Panc1 (cell line): ENCODE measurements at regions not wholly inside any gene's neighbourhood (a gene's known extent, or its start where the extent isn't known, plus 50 kb on each side); places are given as distances from the start of the nearest gene placed in this dataset.

Experiments used
- ATAC-seq: fragments of 200-7000 bp; cut with Tn5 transposase; 2 replicates; pipeline ENCODE4 v1.9.1; 2020; ENCODE audit warnings: mild to moderate bottlenecking, moderate library complexity
- BruUV-seq: library from RNA; stranded (reverse); fragments of 400-500 nt; replicated peaks from 2 replicates; lab custom pipeline; 2021; lab: Mats Ljungman, UMichigan
- CTCF ChIA-PET: fragments of 300-600 bp; sonication (Branson Sonifier 250); formaldehyde crosslinking; loops from one replicate; lab custom pipeline; 2022; ENCODE audit warnings: antibody characterized with exemption; lab: Charles Lee
- POLR2A ChIA-PET: fragments of 300-600 bp; sonication (Branson Sonifier 250); formaldehyde crosslinking; loops from one replicate; lab custom pipeline; 2022; ENCODE audit warnings: antibody characterized with exemption; lab: Charles Lee
- DNase-seq: peaks from one replicate; pipeline ENCODE4 v3.0.0-alpha.2; 2010; ENCODE audit warnings: low read depth, low spot score
- H3K27ac ChIP-seq: 2 replicates; pipeline ENCODE4 v1.5.1; 2011; ENCODE audit warnings: mild to moderate bottlenecking, low read length, inconsistent platforms
- H3K27me3 ChIP-seq: fragments of 200-500 bp; sonication (Bioruptor generic); 2 replicates; pipeline ENCODE4 v1.6.0; 2014; ENCODE audit warnings: low read length, inconsistent platforms; ENCODE audit not compliant: control insufficient read depth, insufficient read depth
- H3K36me3 ChIP-seq: fragments of 200-500 bp; sonication (Bioruptor generic); 2 replicates; pipeline ENCODE4 v1.5.1; 2014; ENCODE audit warnings: inconsistent platforms, mild to moderate bottlenecking, low read length, moderate library complexity; ENCODE audit not compliant: control insufficient read depth, insufficient read depth
- H3K4me1 ChIP-seq: 2 replicates; pipeline ENCODE4 v1.5.1; 2011; ENCODE audit warnings: inconsistent platforms, mild to moderate bottlenecking, low read length, moderate library complexity; ENCODE audit not compliant: control insufficient read depth, insufficient read depth
- H3K4me3 ChIP-seq, 2 experiments: 2 replicates each; pipeline ENCODE4 v1.5.1; 2011 to 2012; ENCODE audit warnings: low read depth in 2 of 2, low read length in 2 of 2, mild to moderate bottlenecking in 2 of 2, inconsistent platforms in 1 of 2, moderate library complexity in 1 of 2
- H3K9me3 ChIP-seq: fragments of 200-500 bp; sonication (Bioruptor generic); 2 replicates; pipeline ENCODE4 v1.5.1; 2014; ENCODE audit warnings: low read depth, mild to moderate bottlenecking, inconsistent platforms, low read length, moderate library complexity; ENCODE audit not compliant: control insufficient read depth, insufficient read depth
- POLR2AphosphoS5 ChIP-seq: IDR thresholded peaks from 2 replicates; pipeline ENCODE4 v1.6.1; 2012; ENCODE audit warnings: mild to moderate bottlenecking, low read depth, low read length, moderate library complexity
- REST ChIP-seq, 2 experiments: IDR thresholded peaks; 2 replicates each; pipeline ENCODE4 v1.6.1; 2011 to 2012; ENCODE audit warnings: low read depth in 2 of 2, control low read depth in 1 of 2, low read length in 1 of 2, mild to moderate bottlenecking in 1 of 2, moderate library complexity in 1 of 2; ENCODE audit not compliant: insufficient read depth in 1 of 2
- SIN3A ChIP-seq: IDR thresholded peaks from 2 replicates; pipeline ENCODE4 v1.6.1; 2012; ENCODE audit warnings: low read depth, mild to moderate bottlenecking, low read length, moderate library complexity, borderline replicate concordance; ENCODE audit not compliant: insufficient read depth
- TCF7L2 ChIP-seq: IDR thresholded peaks from 2 replicates; pipeline ENCODE4 v1.6.1; 2011; ENCODE audit warnings: mild to moderate bottlenecking, low read depth, low read length, inconsistent platforms
- in situ Hi-C: cut with HindIII; loops from 2 replicates; pipeline ENCODE4 v1.10.0; 2016; ENCODE audit warnings: low sequenced_read_pairs, low pct_unique_long_range_greater_than_20kb
- intact Hi-C: fragments of 100-400 bp; cut with micrococcal nuclease; formaldehyde crosslinking; loops from one replicate; pipeline ENCODE4 v1.10.0; 2022; ENCODE audit not compliant: unreplicated experiment
- TF ChIP-seq, protein P1 (sequence below): fragments of 450-650 bp; IDR thresholded peaks from 2 replicates; pipeline ENCODE4 v1.5.1; 2017; ENCODE audit warnings: mild to moderate bottlenecking

DNA sequence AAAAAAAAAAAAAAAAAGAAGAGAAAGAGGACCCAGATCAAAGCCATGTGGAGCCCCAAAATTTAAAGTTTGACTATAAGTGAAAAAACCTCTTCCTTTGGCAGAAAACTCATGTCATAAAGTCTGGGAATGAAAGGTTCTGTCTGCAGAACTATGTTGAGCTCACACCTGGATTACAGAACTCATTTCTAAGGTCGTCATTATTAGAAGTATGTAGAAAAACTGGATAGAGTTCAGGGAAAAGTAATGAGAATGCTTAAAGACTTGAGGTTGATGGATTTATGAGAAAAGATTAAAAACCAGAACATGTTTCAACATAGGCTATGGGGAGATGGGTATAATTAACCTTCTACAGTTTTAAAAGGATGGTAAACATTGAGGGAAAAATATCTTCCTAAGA is 90.7 kb upstream of the COL11A1 start:
- ATAC-seq: no peak
- in situ Hi-C loops (no loop called here), intact Hi-C loops (no loop called here)
- Histone ChIP-seq H3K27me3 (no peaks in the 10 kb centered on the region), H3K36me3 (no peaks in the 10 kb centered on the region), H3K4me1 (peaks cover 2% of the 10 kb centered on the region; the same call in 1 of the 2 replicates), H3K9me3 (no peaks in the 10 kb centered on the region), H3K4me3 (no peak overlapping the region), H3K27ac (no peak overlapping the region)
- no peak for DNase-seq
- CTCF ChIA-PET: no interaction called here
- TF ChIP-seq TCF7L2: no peak
- TF ChIP-seq REST (IDR thresholded peaks at IDR 0.05; ENCODE audit: insufficient read depth in 1 of 2, low read depth in 2 of 2, low read length in 1 of 2): no peak
- no peak for TF ChIP-seq SIN3A
- TF ChIP-seq, protein P1, sequence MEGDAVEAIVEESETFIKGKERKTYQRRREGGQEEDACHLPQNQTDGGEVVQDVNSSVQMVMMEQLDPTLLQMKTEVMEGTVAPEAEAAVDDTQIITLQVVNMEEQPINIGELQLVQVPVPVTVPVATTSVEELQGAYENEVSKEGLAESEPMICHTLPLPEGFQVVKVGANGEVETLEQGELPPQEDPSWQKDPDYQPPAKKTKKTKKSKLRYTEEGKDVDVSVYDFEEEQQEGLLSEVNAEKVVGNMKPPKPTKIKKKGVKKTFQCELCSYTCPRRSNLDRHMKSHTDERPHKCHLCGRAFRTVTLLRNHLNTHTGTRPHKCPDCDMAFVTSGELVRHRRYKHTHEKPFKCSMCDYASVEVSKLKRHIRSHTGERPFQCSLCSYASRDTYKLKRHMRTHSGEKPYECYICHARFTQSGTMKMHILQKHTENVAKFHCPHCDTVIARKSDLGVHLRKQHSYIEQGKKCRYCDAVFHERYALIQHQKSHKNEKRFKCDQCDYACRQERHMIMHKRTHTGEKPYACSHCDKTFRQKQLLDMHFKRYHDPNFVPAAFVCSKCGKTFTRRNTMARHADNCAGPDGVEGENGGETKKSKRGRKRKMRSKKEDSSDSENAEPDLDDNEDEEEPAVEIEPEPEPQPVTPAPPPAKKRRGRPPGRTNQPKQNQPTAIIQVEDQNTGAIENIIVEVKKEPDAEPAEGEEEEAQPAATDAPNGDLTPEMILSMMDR: no peak
- no peak for TF ChIP-seq POLR2AphosphoS5
- POLR2A ChIA-PET: no interaction called here
- BruUV-seq: no TSS peak

GRCh38 chr1:103198076-103198475 is 89.8 kb upstream of the COL11A1 start:
- POLR2A ChIA-PET: no interaction called here
- ATAC-seq: no peak
- no peak overlapping the region for H3K4me3 ChIP-seq
- in situ Hi-C loops (no loop called here), intact Hi-C loops (no loop called here)
- BruUV-seq: no TSS peak
- CTCF ChIA-PET: no interaction called here
- H3K27me3 ChIP-seq: no peaks in the 10 kb centered on the region
- no peaks in the 10 kb centered on the region for H3K36me3 ChIP-seq
- no peak for DNase-seq
- H3K27ac ChIP-seq: no peak overlapping the region
- H3K4me1 ChIP-seq: peaks cover 3% of the 10 kb centered on the region; the same call in 1 of the 2 replicates
- TF ChIP-seq SIN3A: no peak
- TF ChIP-seq TCF7L2: no peak
- TF ChIP-seq, protein P1: no peak
- TF ChIP-seq POLR2AphosphoS5: no peak
- TF ChIP-seq REST (IDR thresholded peaks at IDR 0.05; ENCODE audit: insufficient read depth in 1 of 2, low read depth in 2 of 2, low read length in 1 of 2): no peak
- no peaks in the 10 kb centered on the region for H3K9me3 ChIP-seq
